ENCODE measurements at regions not wholly inside any gene's neighbourhood (a gene's known extent, or its start where the extent isn't known, plus 50 kb on each side); places are given as distances from the start of the nearest gene placed in this dataset.

DNA sequence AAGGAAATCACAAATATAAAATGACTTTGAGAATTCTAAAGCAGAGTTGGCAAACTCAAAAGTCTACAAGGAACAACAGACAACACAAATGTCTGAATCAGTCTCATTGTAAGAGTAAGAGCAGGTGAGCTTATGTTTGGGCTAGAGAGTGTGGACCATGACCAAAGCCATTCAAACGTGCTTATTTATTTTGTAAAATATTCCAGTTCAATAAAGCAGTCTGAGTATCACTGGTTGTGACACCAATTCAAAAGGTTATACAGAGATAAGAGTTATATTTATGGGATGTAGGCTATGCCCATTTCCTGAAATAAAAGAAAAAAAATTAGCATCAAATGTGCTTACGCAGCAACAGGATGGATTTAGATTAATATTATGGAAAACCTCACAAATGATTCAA is 251.6 kb downstream of the KLF5 start:
- no peaks in the 10 kb centered on the region for H3K9me2 ChIP-seq (ENCODE audit: insufficient read depth)
- RAD21 ChIA-PET (ENCODE audit: low non-redundant PET in 1 of 2, low total read pairs in 2 of 2, uncharacterized antibody in 2 of 2, unreplicated experiment in 2 of 2) = no interaction called here

More for the DNA sequence above, 251.6 kb downstream of the KLF5 start:
- Histone ChIP-seq H3K27me3 (ENCODE audit: insufficient read depth, low read length) (no peaks in the 10 kb centered on the region), H3K9ac (ENCODE audit: low read length) (no peak overlapping the region), H3K4me2 (ENCODE audit: low read length) (no peak overlapping the region), H3K27ac (ENCODE audit: low read depth, low read length) (no peak overlapping the region), H4K20me1 (ENCODE audit: insufficient read depth) (no peaks in the 10 kb centered on the region), H3K36me3 (ENCODE audit: control insufficient read depth in 1 of 2, insufficient read depth in 2 of 2, low read length in 2 of 2) (no peaks in the 10 kb centered on the region), H2AFZ (ENCODE audit: low read depth, low read length, poor library complexity, severe bottlenecking) (no peak overlapping the region), H3K4me1 (ENCODE audit: control insufficient read depth in 1 of 2, insufficient read depth in 2 of 2, low read length in 2 of 2) (no peaks in the 10 kb centered on the region), H3K79me2 (ENCODE audit: insufficient read depth, low read length) (no peaks in the 10 kb centered on the region), H3K4me3 (replicated peaks in 1 of 2; ENCODE audit: low read depth in 1 of 2, low read length in 2 of 2) (no peak overlapping the region), H3K9me3 (ENCODE audit: control insufficient read depth in 1 of 2, insufficient read depth in 1 of 2, low read depth in 1 of 2, low read length in 2 of 2) (peaks cover 0 to 3% of the 10 kb centered on the region in 2 experiments; a peak in 1 of 4 replicates)
- ChIA-PET CTCF (no interaction called here), POLR2A (no interaction called here)
- intact Hi-C loops (cut with micrococcal nuclease) = no loop called here
- ATAC-seq = no peak
- no peak for TF ChIP-seq SIN3A (IDR thresholded peaks at IDR 0.05; ENCODE audit: low read depth)
- no peak for TF ChIP-seq CBX3 (IDR thresholded peaks at IDR 0.05; ENCODE audit: low read depth)
- no peak for TF ChIP-seq RAD21 (IDR thresholded peaks at IDR 0.05; ENCODE audit: low read depth)
- no peak for TF ChIP-seq SRF (IDR thresholded peaks at IDR 0.05; ENCODE audit: low read depth)
- TF ChIP-seq EGR1 (IDR thresholded peaks at IDR 0.05; ENCODE audit: low read depth) = no peak
- TF ChIP-seq EZH2 (IDR thresholded peaks at IDR 0.05) = no peak
- TF ChIP-seq ZFX (IDR thresholded peaks at IDR 0.05) = no peak
- no peak for TF ChIP-seq POLR2A (IDR thresholded peaks at IDR 0.05; ENCODE audit: borderline replicate concordance, extremely low read depth, insufficient read depth, insufficient read length)
- no peak for TF ChIP-seq CEBPB (IDR thresholded peaks at IDR 0.05; ENCODE audit: low read depth)
- TF ChIP-seq, protein P1, sequence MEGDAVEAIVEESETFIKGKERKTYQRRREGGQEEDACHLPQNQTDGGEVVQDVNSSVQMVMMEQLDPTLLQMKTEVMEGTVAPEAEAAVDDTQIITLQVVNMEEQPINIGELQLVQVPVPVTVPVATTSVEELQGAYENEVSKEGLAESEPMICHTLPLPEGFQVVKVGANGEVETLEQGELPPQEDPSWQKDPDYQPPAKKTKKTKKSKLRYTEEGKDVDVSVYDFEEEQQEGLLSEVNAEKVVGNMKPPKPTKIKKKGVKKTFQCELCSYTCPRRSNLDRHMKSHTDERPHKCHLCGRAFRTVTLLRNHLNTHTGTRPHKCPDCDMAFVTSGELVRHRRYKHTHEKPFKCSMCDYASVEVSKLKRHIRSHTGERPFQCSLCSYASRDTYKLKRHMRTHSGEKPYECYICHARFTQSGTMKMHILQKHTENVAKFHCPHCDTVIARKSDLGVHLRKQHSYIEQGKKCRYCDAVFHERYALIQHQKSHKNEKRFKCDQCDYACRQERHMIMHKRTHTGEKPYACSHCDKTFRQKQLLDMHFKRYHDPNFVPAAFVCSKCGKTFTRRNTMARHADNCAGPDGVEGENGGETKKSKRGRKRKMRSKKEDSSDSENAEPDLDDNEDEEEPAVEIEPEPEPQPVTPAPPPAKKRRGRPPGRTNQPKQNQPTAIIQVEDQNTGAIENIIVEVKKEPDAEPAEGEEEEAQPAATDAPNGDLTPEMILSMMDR (IDR thresholded peaks at IDR 0.05 in 2 of 3, conservative IDR thresholded peaks at IDR 0.05 in 1 of 3; ENCODE audit: borderline replicate concordance in 1 of 3, insufficient read depth in 1 of 3, low read depth in 2 of 3, low read length in 2 of 3) = no peak
- no peak for TF ChIP-seq ZNF274 (IDR thresholded peaks at IDR 0.05; ENCODE audit: low read depth, low read length)
- TF ChIP-seq ELF1 (IDR thresholded peaks at IDR 0.05; ENCODE audit: borderline replicate concordance, low read depth) = no peak
- no peak for TF ChIP-seq EZH2phosphoT487 (IDR thresholded peaks at IDR 0.05; ENCODE audit: borderline replicate concordance)
- TF ChIP-seq TCF7L2 (IDR thresholded peaks at IDR 0.05; ENCODE audit: borderline replicate concordance, extremely low read depth, insufficient read depth, insufficient read length) = no peak
- TF ChIP-seq, protein P2, sequence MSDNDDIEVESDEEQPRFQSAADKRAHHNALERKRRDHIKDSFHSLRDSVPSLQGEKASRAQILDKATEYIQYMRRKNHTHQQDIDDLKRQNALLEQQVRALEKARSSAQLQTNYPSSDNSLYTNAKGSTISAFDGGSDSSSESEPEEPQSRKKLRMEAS (IDR thresholded peaks at IDR 0.05) = no peak
- no peak for TF ChIP-seq SP1 (IDR thresholded peaks at IDR 0.05; ENCODE audit: low read depth)
- TF ChIP-seq POLR2AphosphoS5 (IDR thresholded peaks at IDR 0.05; ENCODE audit: low read depth, low read length) = no peak
- no peak for DNase-seq (ENCODE audit: low read depth, low spot score)
- no TSS peak for BruUV-seq (replicated peaks)

Data from HCT116 (cell line).